ENCODE measurements at regions not wholly inside any gene's neighbourhood (a gene's known extent, or its start where the extent isn't known, plus 50 kb on each side); places are given as distances from the start of the nearest gene placed in this dataset.

- DNase-seq, result no peak
These were observed 143.4 kb upstream of the DSCAM start for GRCh38 chr21:40990366-40990765.

- no peak for DNase-seq
These were observed 150.9 kb upstream of the DSCAM start for GRCh38 chr21:40997831-40998230.

- DNase-seq, result no peak
These were observed 153.9 kb upstream of the DSCAM start for GRCh38 chr21:41000838-41001237.

- no peak for DNase-seq
These were observed 159.7 kb upstream of the DSCAM start for GRCh38 chr21:41006636-41007035.

GRCh38 chr21:41008351-41008750 lies 159.6 kb upstream of the BACE2 start:
- DNase-seq, result no peak

GRCh38 chr21:41008974-41009373 lies 159.0 kb upstream of the BACE2 start:
- DNase-seq, result no peak

GRCh38 chr21:41009398-41010100 lies 158.4 kb upstream of the BACE2 start:
- DNase-seq, result no peak

GRCh38 chr21:41010101-41010435 lies 157.9 kb upstream of the BACE2 start:
- no peak for DNase-seq

- no peak for DNase-seq
These were observed 156.7 kb upstream of the BACE2 start for GRCh38 chr21:41011098-41011731.

GRCh38 chr21:41011951-41012366 lies 156.0 kb upstream of the BACE2 start:
- DNase-seq, result no peak

GRCh38 chr21:41012425-41012824 lies 155.5 kb upstream of the BACE2 start:
- no peak for DNase-seq

GRCh38 chr21:41016472-41016871 lies 151.5 kb upstream of the BACE2 start:
- no peak for DNase-seq

- DNase-seq, result no peak
These were observed 149.5 kb upstream of the BACE2 start for GRCh38 chr21:41018431-41018830.

- no peak for DNase-seq
These were observed 144.0 kb upstream of the BACE2 start for GRCh38 chr21:41023936-41024335.

GRCh38 chr21:41024341-41024740 lies 143.6 kb upstream of the BACE2 start:
- DNase-seq, result no peak

- no peak for DNase-seq
These were observed 143.2 kb upstream of the BACE2 start for GRCh38 chr21:41024746-41025254.

GRCh38 chr21:41029571-41029970 lies 138.4 kb upstream of the BACE2 start:
- DNase-seq, result no peak

GRCh38 chr21:41031701-41032220 lies 136.2 kb upstream of the BACE2 start:
- no peak for DNase-seq

GRCh38 chr21:41032541-41032940 lies 135.4 kb upstream of the BACE2 start:
- no peak for DNase-seq

GRCh38 chr21:41037212-41037611 lies 130.7 kb upstream of the BACE2 start:
- DNase-seq, result no peak

- DNase-seq, result no peak
These were observed 130.0 kb upstream of the BACE2 start for GRCh38 chr21:41037936-41038335.

GRCh38 chr21:41043014-41043413 lies 124.9 kb upstream of the BACE2 start:
- DNase-seq, result no peak

- DNase-seq, result no peak
These were observed 122.3 kb upstream of the BACE2 start for GRCh38 chr21:41045534-41046268.

- no peak for DNase-seq
These were observed 119.8 kb upstream of the BACE2 start for GRCh38 chr21:41048145-41048544.

All from stimulated activated CD4-positive, alpha-beta T cell treated with anti-CD3 and anti-CD28 coated beads, Interleukin-4, amount 100 ng/mL, for 24 hours (primary cell).